Tibial nerve (tissue), 4 donors: ENCODE measurements at regions not wholly inside any gene's neighbourhood (a gene's known extent, or its start where the extent isn't known, plus 50 kb on each side); places are given as distances from the start of the nearest gene placed in this dataset.

Experiments
- DNase-seq, 2 donors: peaks; one replicate each; pipeline ENCODE4 v3.0.0-alpha.2; 2019; ENCODE audit warnings: low spot score in 2 of 2
- H3K27ac ChIP-seq, 4 donors: fragments of 200-600 bp; sonication (generic) in 3 of 4; one replicate each; pipeline ENCODE4 v1.5.1; 2017 to 2019; ENCODE audit warnings: mild to moderate bottlenecking in 1 of 4
- H3K27me3 ChIP-seq, 2 donors: fragments of 200-600 bp; sonication (generic) in 1 of 2; one replicate each; pipeline versions ENCODE4 v1.5.1 to v1.6.0; 2017 to 2019
- H3K36me3 ChIP-seq, 3 donors: fragments of 200-600 bp; sonication (generic); one replicate each; pipeline ENCODE4 v1.5.1; 2018 to 2019
- H3K4me1 ChIP-seq, 4 donors: fragments of 200-600 bp; sonication (generic) in 3 of 4; one replicate each; pipeline ENCODE4 v1.5.1; 2017 to 2019
- H3K4me3 ChIP-seq, 4 donors: fragments of 200-600 bp; sonication (generic) in 3 of 4; one replicate each; pipeline ENCODE4 v1.5.1; 2017 to 2019; ENCODE audit warnings: mild to moderate bottlenecking in 1 of 4, moderate library complexity in 1 of 4
- H3K9me3 ChIP-seq, 4 donors: fragments of 200-600 bp; sonication (generic) in 3 of 4; one replicate each; pipeline ENCODE4 v1.5.1; 2017 to 2019
- CTCF ChIP-seq, 5 experiments: fragments of 200-600 bp in 3 of 5; fragments of 450-650 bp in 2 of 5; sonication (generic) in 3 of 5; IDR thresholded peaks; one replicate each; pipeline ENCODE4 v1.5.1; 2016 to 2019; ENCODE audit warnings: antibody characterized with exemption in 5 of 5, mild to moderate bottlenecking in 3 of 5, moderate library complexity in 2 of 5
- EP300 ChIP-seq, 2 donors: sonication (generic); formaldehyde crosslinking; IDR thresholded peaks; one replicate each; pipeline ENCODE4 v1.6.1; 2017; ENCODE audit warnings: antibody characterized with exemption in 2 of 2, mild to moderate bottlenecking in 1 of 2
- POLR2A ChIP-seq, 2 donors: fragments of 450-650 bp; IDR thresholded peaks; one replicate each; pipeline ENCODE4 v1.6.1; 2017; ENCODE audit warnings: antibody characterized with exemption in 2 of 2, mild to moderate bottlenecking in 2 of 2, moderate library complexity in 2 of 2
- WGBS, 2 donors: methylation state at CpG; one replicate each; pipeline ENCODE4 v1.1.5; 2018; 5-methylcytosine and 5-hydroxymethylcytosine counted together

GRCh38 chr6:27577922-27578321 is 105.0 kb upstream of the ZNF184 start:
- Histone ChIP-seq H3K9me3 (peaks cover 0 to 8% (median 0%) of the 10 kb centered on the region in 4 donors), H3K4me1 (no peaks in the 10 kb centered on the region), H3K27me3 (no peaks in the 10 kb centered on the region), H3K36me3 (no peaks in the 10 kb centered on the region), H3K4me3 (no peak overlapping the region), H3K27ac (no peak overlapping the region)
- WGBS, 2 donors: 68 to 83% methylated on average over 1 of the region's 1 CpG
- TF ChIP-seq POLR2A (IDR thresholded peaks at IDR 0.05) (no peak), CTCF (IDR thresholded peaks at IDR 0.05) (no peak), EP300 (IDR thresholded peaks at IDR 0.05) (no peak)
- no peak for DNase-seq

- no peak overlapping the region for H3K27ac ChIP-seq
- H3K4me3 ChIP-seq: no peak overlapping the region
- no peaks in the 10 kb centered on the region for H3K9me3 ChIP-seq
- WGBS, 2 donors: 72 to 73% methylated on average over 10 of the region's 10 CpGs
- no peaks in the 10 kb centered on the region for H3K27me3 ChIP-seq
- no peaks in the 10 kb centered on the region for H3K4me1 ChIP-seq
- DNase-seq: no peak
- H3K36me3 ChIP-seq: no peaks in the 10 kb centered on the region
- TF ChIP-seq POLR2A (IDR thresholded peaks at IDR 0.05) (no peak), CTCF (IDR thresholded peaks at IDR 0.05) (no peak), EP300 (IDR thresholded peaks at IDR 0.05) (no peak)
Measured at GRCh38 chr6:27575594-27576361, 102.9 kb upstream of the ZNF184 start.

GRCh38 chr6:27568226-27568897 is 95.5 kb upstream of the ZNF184 start:
- Histone ChIP-seq H3K9me3 (no peaks in the 10 kb centered on the region), H3K36me3 (no peaks in the 10 kb centered on the region), H3K4me3 (no peak overlapping the region), H3K27me3 (peaks cover 0 to 43% of the 10 kb centered on the region in 2 donors), H3K27ac (no peak overlapping the region), H3K4me1 (peaks cover 0 to 6% (median 0%) of the 10 kb centered on the region in 4 donors)
- TF ChIP-seq CTCF (IDR thresholded peaks at IDR 0.05): no peak
- no peak for TF ChIP-seq EP300 (IDR thresholded peaks at IDR 0.05)
- TF ChIP-seq POLR2A (IDR thresholded peaks at IDR 0.05): no peak
- 52 to 61% methylated on average over 13 of the region's 13 CpGs for WGBS, 2 donors
- no peak for DNase-seq

GRCh38 chr6:27565839-27566779 is 93.2 kb upstream of the ZNF184 start:
- Histone ChIP-seq H3K4me3 (no peak overlapping the region), H3K36me3 (no peaks in the 10 kb centered on the region), H3K27me3 (peaks cover 0 to 64% of the 10 kb centered on the region in 2 donors), H3K27ac (no peak overlapping the region), H3K4me1 (peaks cover 0 to 6% (median 0%) of the 10 kb centered on the region in 4 donors), H3K9me3 (no peaks in the 10 kb centered on the region)
- 6 to 10% methylated on average over 29 to 41 of the region's 41 CpGs for WGBS, 2 donors
- TF ChIP-seq POLR2A (IDR thresholded peaks at IDR 0.05) (no peak), CTCF (IDR thresholded peaks at IDR 0.05) (no peak)
- no peak for DNase-seq
